ENCODE measurements at regions not wholly inside any gene's neighbourhood (a gene's known extent, or its start where the extent isn't known, plus 50 kb on each side); places are given as distances from the start of the nearest gene placed in this dataset.
"Not testable (repeated sequence)": the region's sequence is repeated elsewhere in the genome, so short reads cannot be mapped to it uniquely, and the experiment has no call there.

GRCh38 chr11:71093783-71094182, 158.6 kb downstream of the SHANK2 start:
- H3K9ac ChIP-seq, result no peak overlapping the region
- no peaks in the 10 kb centered on the region for H3K4me1 ChIP-seq
- H2AFZ ChIP-seq (replicated peaks), result no peak overlapping the region
- H3K27ac ChIP-seq, result no peak overlapping the region
- H3K4me1 Mint-ChIP-seq, result no peaks in the 10 kb centered on the region
- TF ChIP-seq EZH2 (IDR thresholded peaks at IDR 0.05), result no peak
- TF ChIP-seq EZH2phosphoT487 (IDR thresholded peaks at IDR 0.05), result no peak
- TF ChIP-seq CTCF (IDR thresholded peaks at IDR 0.05), result no peak
- H3K79me2 ChIP-seq (ENCODE audit: low read depth), result no peaks in the 10 kb centered on the region
- H3K9me3 Mint-ChIP-seq, result no peaks in the 10 kb centered on the region
- no peaks in the 10 kb centered on the region for H4K20me1 ChIP-seq (ENCODE audit: low read depth)
- no peak overlapping the region for H3K4me3 ChIP-seq
- no peak overlapping the region for H3K4me2 ChIP-seq
- H3K27ac Mint-ChIP-seq, result no peak overlapping the region
- no peaks in the 10 kb centered on the region for H3K36me3 Mint-ChIP-seq
- DNase-seq (ENCODE audit: low spot score), result no peak
- H3F3A ChIP-seq (ENCODE audit: low read depth), result no peaks in the 10 kb centered on the region
- H3K36me3 ChIP-seq, result no peaks in the 10 kb centered on the region
- no peak overlapping the region for H3K4me3 Mint-ChIP-seq
- H3K27me3 ChIP-seq, result no peaks in the 10 kb centered on the region
- H3K27me3 Mint-ChIP-seq (ENCODE audit: insufficient read depth, low read depth), result peaks cover 8% of the 10 kb centered on the region
- H3K9me3 ChIP-seq (ENCODE audit: low read depth), result no peaks in the 10 kb centered on the region

- H3K4me3 ChIP-seq, result no peak overlapping the region
These were observed 160.7 kb downstream of the SHANK2 start for GRCh38 chr11:71091506-71092265.

GRCh38 chr11:71089571-71089970, 162.8 kb downstream of the SHANK2 start:
- Histone ChIP-seq H3K4me1 (no peaks in the 10 kb centered on the region), H3K27ac (no peak overlapping the region), H3K9me3 (ENCODE audit: low read depth) (no peaks in the 10 kb centered on the region), H3K4me3 (no peak overlapping the region), H3K36me3 (no peaks in the 10 kb centered on the region), H4K20me1 (ENCODE audit: low read depth) (no peaks in the 10 kb centered on the region), H3K4me2 (no peak overlapping the region), H3K9ac (no peak overlapping the region), H3K79me2 (ENCODE audit: low read depth) (no peaks in the 10 kb centered on the region), H3F3A (ENCODE audit: low read depth) (peaks cover 16% of the 10 kb centered on the region), H2AFZ (replicated peaks) (no peak overlapping the region), H3K27me3 (no peaks in the 10 kb centered on the region)
- Mint-ChIP-seq H3K27ac (no peak overlapping the region), H3K9me3 (no peaks in the 10 kb centered on the region), H3K4me3 (no peak overlapping the region), H3K4me1 (no peaks in the 10 kb centered on the region), H3K36me3 (no peaks in the 10 kb centered on the region), H3K27me3 (ENCODE audit: insufficient read depth, low read depth) (peaks cover 11% of the 10 kb centered on the region)
- TF ChIP-seq CTCF (IDR thresholded peaks at IDR 0.05) (no peak), EZH2phosphoT487 (IDR thresholded peaks at IDR 0.05) (no peak), EZH2 (IDR thresholded peaks at IDR 0.05) (no peak)
- DNase-seq (ENCODE audit: low spot score), result no peak

More at GRCh38 chr11:71091506-71092265, 160.7 kb downstream of the SHANK2 start:
- Histone ChIP-seq H3K4me1 (no peaks in the 10 kb centered on the region), H3K4me2 (no peak overlapping the region), H3K9ac (no peak overlapping the region), H3K36me3 (no peaks in the 10 kb centered on the region), H2AFZ (replicated peaks) (no peak overlapping the region), H3K27me3 (no peaks in the 10 kb centered on the region), H3K27ac (no peak overlapping the region), H4K20me1 (ENCODE audit: low read depth) (no peaks in the 10 kb centered on the region), H3F3A (ENCODE audit: low read depth) (peaks cover 5% of the 10 kb centered on the region), H3K9me3 (ENCODE audit: low read depth) (no peaks in the 10 kb centered on the region), H3K79me2 (ENCODE audit: low read depth) (no peaks in the 10 kb centered on the region)
- no peak overlapping the region for H3K4me3 Mint-ChIP-seq
- H3K27me3 Mint-ChIP-seq (ENCODE audit: insufficient read depth, low read depth), result peaks cover 9% of the 10 kb centered on the region
- H3K9me3 Mint-ChIP-seq, result no peaks in the 10 kb centered on the region
- TF ChIP-seq EZH2phosphoT487 (IDR thresholded peaks at IDR 0.05) (no peak), EZH2 (IDR thresholded peaks at IDR 0.05) (no peak), CTCF (IDR thresholded peaks at IDR 0.05) (no peak)
- H3K36me3 Mint-ChIP-seq, result no peaks in the 10 kb centered on the region
- H3K27ac Mint-ChIP-seq, result no peak overlapping the region
- no peaks in the 10 kb centered on the region for H3K4me1 Mint-ChIP-seq
- no peak for DNase-seq (ENCODE audit: low spot score)

- H3K4me1 Mint-ChIP-seq; H3K27ac Mint-ChIP-seq; H3K27ac ChIP-seq; H3K4me1 ChIP-seq; H3K27me3 ChIP-seq; H3K4me2 ChIP-seq; H3K4me3 Mint-ChIP-seq; H3K79me2 ChIP-seq (ENCODE audit: low read depth); DNase-seq (ENCODE audit: low spot score); H3K9me3 ChIP-seq (ENCODE audit: low read depth); H4K20me1 ChIP-seq (ENCODE audit: low read depth); H3K9ac ChIP-seq; H3K4me3 ChIP-seq; H3K36me3 ChIP-seq; H2AFZ ChIP-seq (replicated peaks); H3K9me3 Mint-ChIP-seq; H3K36me3 Mint-ChIP-seq: not testable (repeated sequence)
- peaks cover 12% of the 10 kb centered on the region for H3K27me3 Mint-ChIP-seq (ENCODE audit: insufficient read depth, low read depth)
- H3F3A ChIP-seq (ENCODE audit: low read depth), result peaks cover 17% of the 10 kb centered on the region
These were observed 163.8 kb downstream of the SHANK2 start for GRCh38 chr11:71088314-71089215.
